Activated CD4-positive, alpha-beta T cell treated with anti-CD3 and anti-CD28 coated beads, Interleukin-2, Interleukin-6, amounts not matched to agents 100 ng/mL and 50 ng/mL, durations not matched to agents 16 hours and 8 hours (primary cell): ENCODE measurements at regions not wholly inside any gene's neighbourhood (a gene's known extent, or its start where the extent isn't known, plus 50 kb on each side); places are given as distances from the start of the nearest gene placed in this dataset.
"Not testable (repeated sequence)": the region's sequence is repeated elsewhere in the genome, so short reads cannot be mapped to it uniquely, and the experiment has no call there.

Source experiments
- DNase-seq: peaks from one replicate; pipeline ENCODE4 v3.0.0-alpha.2; 2020

GRCh38 chr4:103412646-103413045, 214.5 kb upstream of the CENPE start:
- not testable (repeated sequence) for DNase-seq

- no peak for DNase-seq
Measured at GRCh38 chr4:103410386-103410785, 212.2 kb upstream of the CENPE start.

GRCh38 chr4:103405415-103405814, 207.3 kb upstream of the CENPE start:
- DNase-seq: no peak

- DNase-seq: no peak
Measured at GRCh38 chr4:103403619-103404018, 205.5 kb upstream of the CENPE start.

GRCh38 chr4:103402198-103402597, 204.1 kb upstream of the CENPE start:
- no peak for DNase-seq

- no peak for DNase-seq
Measured at GRCh38 chr4:103400405-103400804, 202.3 kb upstream of the CENPE start.

GRCh38 chr4:103397541-103397940, 199.4 kb upstream of the CENPE start:
- no peak for DNase-seq

GRCh38 chr4:103387508-103388011, 189.4 kb upstream of the CENPE start:
- DNase-seq: not testable (repeated sequence)

- DNase-seq: not testable (repeated sequence)
Measured at GRCh38 chr4:103385565-103385964, 187.4 kb upstream of the CENPE start.

GRCh38 chr4:103375278-103375677, 177.1 kb upstream of the CENPE start:
- DNase-seq: no peak

- no peak for DNase-seq
Measured at GRCh38 chr4:103374758-103375157, 176.6 kb upstream of the CENPE start.

GRCh38 chr4:103374306-103374705, 176.2 kb upstream of the CENPE start:
- DNase-seq: no peak

GRCh38 chr4:103372002-103372558, 173.9 kb upstream of the CENPE start:
- DNase-seq: no peak

- no peak for DNase-seq
Measured at GRCh38 chr4:103370336-103370735, 172.2 kb upstream of the CENPE start.

- DNase-seq: no peak
Measured at GRCh38 chr4:103365285-103365684, 167.1 kb upstream of the CENPE start.

- DNase-seq: no peak
Measured at GRCh38 chr4:103364083-103364482, 165.9 kb upstream of the CENPE start.

- no peak for DNase-seq
Measured at GRCh38 chr4:103361926-103362325, 163.8 kb upstream of the CENPE start.

- DNase-seq: no peak
Measured at GRCh38 chr4:103359900-103360299, 161.8 kb upstream of the CENPE start.

- no peak for DNase-seq
Measured at GRCh38 chr4:103354006-103354405, 155.9 kb upstream of the CENPE start.

GRCh38 chr4:103329642-103330041, 131.5 kb upstream of the CENPE start:
- DNase-seq: no peak

GRCh38 chr4:103324811-103325210, 126.7 kb upstream of the CENPE start:
- no peak for DNase-seq

GRCh38 chr4:103318327-103318726, 120.2 kb upstream of the CENPE start:
- DNase-seq: no peak

GRCh38 chr4:103308248-103308561, 110.1 kb upstream of the CENPE start:
- no peak for DNase-seq

- no peak for DNase-seq
Measured at GRCh38 chr4:103307453-103308247, 109.5 kb upstream of the CENPE start.

- no peak for DNase-seq
Measured at GRCh38 chr4:103306870-103307375, 108.8 kb upstream of the CENPE start.
